ENCODE measurements at regions not wholly inside any gene's neighbourhood (a gene's known extent, or its start where the extent isn't known, plus 50 kb on each side); places are given as distances from the start of the nearest gene placed in this dataset.

GRCh38 chr14:25551674-25552073, 501.7 kb upstream of the STXBP6 start:
- in situ Hi-C loops (cut with HindIII; ENCODE audit: extremely low pct_ligation_motif_present, low pct_unique_long_range_greater_than_20kb): no loop called here
- TF ChIP-seq NFE2L2 (IDR thresholded peaks at IDR 0.05; ENCODE audit: low read length): no peak
- no peak for TF ChIP-seq ZNF292 (CRISPR knock-in tag; IDR thresholded peaks at IDR 0.05; ENCODE audit: borderline replicate concordance, low read depth)
- TF ChIP-seq ATF7 (IDR thresholded peaks at IDR 0.05): no peak
- TF ChIP-seq ATF7 (CRISPR knock-in tag; IDR thresholded peaks at IDR 0.05): no peak
- no peak for TF ChIP-seq MAX (IDR thresholded peaks at IDR 0.05)
- TF ChIP-seq SIX4 (CRISPR knock-in tag; IDR thresholded peaks at IDR 0.05): no peak
- no peak for TF ChIP-seq ZBTB26 (CRISPR knock-in tag; IDR thresholded peaks at IDR 0.05; ENCODE audit: borderline replicate concordance)
- TF ChIP-seq CEBPB (IDR thresholded peaks at IDR 0.05; ENCODE audit: borderline replicate concordance, low read depth, low read length): no peak
- no peak for TF ChIP-seq HMGXB3 (CRISPR knock-in tag; IDR thresholded peaks at IDR 0.05; ENCODE audit: borderline replicate concordance)
- no peak for TF ChIP-seq CREM (IDR thresholded peaks at IDR 0.05)
- TF ChIP-seq CREM (CRISPR knock-in tag; IDR thresholded peaks at IDR 0.05): no peak
- TF ChIP-seq MBD4 (IDR thresholded peaks at IDR 0.05; ENCODE audit: borderline replicate concordance, low read length): no peak
- Histone ChIP-seq H3K4me1 (ENCODE audit: insufficient read depth, low read length) (no peaks in the 10 kb centered on the region), H3K4me3 (replicated peaks in 1 of 3; ENCODE audit: insufficient read depth in 1 of 3, low read depth in 2 of 3, low read length in 3 of 3) (no peak overlapping the region), H3K4me2 (ENCODE audit: low read depth, low read length) (no peak overlapping the region), H2AFZ (ENCODE audit: low read length) (no peak overlapping the region), H4K20me1 (ENCODE audit: insufficient read depth, low read length) (no peaks in the 10 kb centered on the region), H3K36me3 (replicated peaks in 1 of 2; ENCODE audit: control insufficient read depth in 1 of 2, insufficient read depth in 2 of 2, low read length in 2 of 2) (no peaks in the 10 kb centered on the region), H3K79me2 (ENCODE audit: insufficient read depth, low read length) (no peaks in the 10 kb centered on the region), H3K9me3 (ENCODE audit: low read length) (peaks cover 99% of the 10 kb centered on the region), H3K9ac (ENCODE audit: insufficient read depth, low read depth, low read length) (no peak overlapping the region), H3K27ac (ENCODE audit: extremely low read length, insufficient read depth, low read length) (no peak overlapping the region), H3K27me3 (ENCODE audit: control insufficient read depth in 1 of 2, insufficient read depth in 2 of 2, low read length in 2 of 2) (no peaks in the 10 kb centered on the region)
- BruUV-seq (replicated peaks): no TSS peak
- POLR2A ChIA-PET: no interaction called here
- under 1% methylated on average over 3 of the region's 3 CpGs for WGBS (ENCODE audit: low lambda C conversion rate)
- DNase-seq (ENCODE audit: low spot score) (no peak), FAIRE-seq (no peak), ATAC-seq (no peak)
- CTCF ChIA-PET (ENCODE audit: low intra/inter-chr PET ratio, low total read pairs): no interaction called here
- intact Hi-C loops (cut with micrococcal nuclease; ENCODE audit: unreplicated experiment): no loop called here

All from HepG2 (cell line).